ENCODE measurements at regions not wholly inside any gene's neighbourhood (a gene's known extent, or its start where the extent isn't known, plus 50 kb on each side); places are given as distances from the start of the nearest gene placed in this dataset.
"Not testable (repeated sequence)": the region's sequence is repeated elsewhere in the genome, so short reads cannot be mapped to it uniquely, and the experiment has no call there.

- DNase-seq (ENCODE audit: low read depth, low spot score), result no peak
- H3K27ac ChIP-seq, result no peak overlapping the region
Measured at GRCh38 chrX:69431420-69431819, 72.7 kb upstream of the NALF2 start.

- H3K27ac ChIP-seq, result no peak overlapping the region
- DNase-seq (ENCODE audit: low read depth, low spot score), result no peak
Measured at GRCh38 chrX:69430785-69431184, 73.3 kb upstream of the NALF2 start.

- DNase-seq (ENCODE audit: low read depth, low spot score), result no peak
- H3K27ac ChIP-seq, result no peak overlapping the region
Measured at GRCh38 chrX:69429339-69430015, 74.6 kb upstream of the NALF2 start.

GRCh38 chrX:69428216-69428615 is 75.9 kb upstream of the NALF2 start:
- no peak overlapping the region for H3K27ac ChIP-seq
- DNase-seq (ENCODE audit: low read depth, low spot score), result no peak

- DNase-seq (ENCODE audit: low read depth, low spot score), result no peak
- H3K27ac ChIP-seq, result no peak overlapping the region
Measured at GRCh38 chrX:69424910-69425309, 79.2 kb upstream of the NALF2 start.

- no peak for DNase-seq (ENCODE audit: low read depth, low spot score)
Measured at GRCh38 chrX:69424161-69424560, 80.0 kb upstream of the NALF2 start.

GRCh38 chrX:69422208-69422607 is 81.9 kb upstream of the NALF2 start:
- H3K27ac ChIP-seq; DNase-seq (ENCODE audit: low read depth, low spot score): not testable (repeated sequence)

More at GRCh38 chrX:69424161-69424560, 80.0 kb upstream of the NALF2 start:
- no peak overlapping the region for H3K27ac ChIP-seq

- no peak overlapping the region for H3K27ac ChIP-seq
- DNase-seq (ENCODE audit: low read depth, low spot score), result no peak
Measured at GRCh38 chrX:69415698-69416097, 88.4 kb upstream of the NALF2 start.

- no peak overlapping the region for H3K27ac ChIP-seq
Measured at GRCh38 chrX:69412661-69413060, 91.5 kb upstream of the NALF2 start.

GRCh38 chrX:69398881-69399280 is 105.2 kb upstream of the NALF2 start:
- no peak overlapping the region for H3K27ac ChIP-seq
- DNase-seq (ENCODE audit: low read depth, low spot score), result no peak

More at GRCh38 chrX:69412661-69413060, 91.5 kb upstream of the NALF2 start:
- no peak for DNase-seq (ENCODE audit: low read depth, low spot score)

GRCh38 chrX:69396916-69397315 is 107.2 kb upstream of the NALF2 start:
- DNase-seq (ENCODE audit: low read depth, low spot score), result no peak
- H3K27ac ChIP-seq, result no peak overlapping the region

GRCh38 chrX:69395306-69395705 is 108.8 kb upstream of the NALF2 start:
- H3K27ac ChIP-seq, result no peak overlapping the region
- DNase-seq (ENCODE audit: low read depth, low spot score), result no peak

- DNase-seq (ENCODE audit: low read depth, low spot score), result no peak
- no peak overlapping the region for H3K27ac ChIP-seq
Measured at GRCh38 chrX:69389101-69389501, 115.0 kb upstream of the NALF2 start.

- DNase-seq (ENCODE audit: low read depth, low spot score), result no peak
- H3K27ac ChIP-seq, result no peak overlapping the region
Measured at GRCh38 chrX:69388526-69388925, 115.6 kb upstream of the NALF2 start.

GRCh38 chrX:69387567-69388487 is 116.3 kb upstream of the NALF2 start:
- no peak for DNase-seq (ENCODE audit: low read depth, low spot score)
- H3K27ac ChIP-seq, result no peak overlapping the region

GRCh38 chrX:69386681-69387080 is 117.4 kb upstream of the NALF2 start:
- no peak for DNase-seq (ENCODE audit: low read depth, low spot score)

GRCh38 chrX:69379412-69379811 is 124.7 kb upstream of the NALF2 start:
- no peak for DNase-seq (ENCODE audit: low read depth, low spot score)

More at GRCh38 chrX:69386681-69387080, 117.4 kb upstream of the NALF2 start:
- H3K27ac ChIP-seq, result no peak overlapping the region

GRCh38 chrX:69374569-69374968 is 129.6 kb upstream of the NALF2 start:
- H3K27ac ChIP-seq, result no peak overlapping the region
- DNase-seq (ENCODE audit: low read depth, low spot score), result no peak

More at GRCh38 chrX:69379412-69379811, 124.7 kb upstream of the NALF2 start:
- no peak overlapping the region for H3K27ac ChIP-seq

GRCh38 chrX:69372435-69372834 is 131.7 kb upstream of the NALF2 start:
- DNase-seq (ENCODE audit: low read depth, low spot score), result no peak
- no peak overlapping the region for H3K27ac ChIP-seq

- DNase-seq (ENCODE audit: low read depth, low spot score), result no peak
- no peak overlapping the region for H3K27ac ChIP-seq
Measured at GRCh38 chrX:69371159-69371558, 133.0 kb upstream of the NALF2 start.

- no peak for DNase-seq (ENCODE audit: low read depth, low spot score)
- H3K27ac ChIP-seq, result no peak overlapping the region
Measured at GRCh38 chrX:69369999-69370398, 134.1 kb upstream of the NALF2 start.

Data from epithelial cell of prostate (primary cell).